ENCODE measurements at regions not wholly inside any gene's neighbourhood (a gene's known extent, or its start where the extent isn't known, plus 50 kb on each side); places are given as distances from the start of the nearest gene placed in this dataset.

DNA sequence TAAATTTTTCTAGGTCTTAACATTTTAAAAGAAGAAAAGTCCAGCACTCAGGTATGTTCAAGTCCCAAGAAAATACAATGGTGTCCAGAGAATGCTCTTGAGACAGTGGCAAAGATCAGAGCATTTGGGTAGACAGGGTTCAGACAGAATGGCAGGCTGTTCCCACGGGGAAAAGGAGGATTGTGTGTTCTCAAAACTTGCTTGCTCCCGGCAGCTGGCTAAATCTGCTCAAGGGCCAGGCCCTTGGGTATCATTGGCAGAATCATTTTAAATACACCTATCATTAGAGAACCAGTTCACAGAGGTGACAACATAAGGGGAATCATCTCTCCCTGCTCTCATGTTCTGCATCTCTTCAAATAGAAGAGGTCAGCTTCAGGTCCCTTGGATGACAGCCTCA lies 456.3 kb downstream of the DTHD1 start:
- DNase-seq, result no peak

DNA sequence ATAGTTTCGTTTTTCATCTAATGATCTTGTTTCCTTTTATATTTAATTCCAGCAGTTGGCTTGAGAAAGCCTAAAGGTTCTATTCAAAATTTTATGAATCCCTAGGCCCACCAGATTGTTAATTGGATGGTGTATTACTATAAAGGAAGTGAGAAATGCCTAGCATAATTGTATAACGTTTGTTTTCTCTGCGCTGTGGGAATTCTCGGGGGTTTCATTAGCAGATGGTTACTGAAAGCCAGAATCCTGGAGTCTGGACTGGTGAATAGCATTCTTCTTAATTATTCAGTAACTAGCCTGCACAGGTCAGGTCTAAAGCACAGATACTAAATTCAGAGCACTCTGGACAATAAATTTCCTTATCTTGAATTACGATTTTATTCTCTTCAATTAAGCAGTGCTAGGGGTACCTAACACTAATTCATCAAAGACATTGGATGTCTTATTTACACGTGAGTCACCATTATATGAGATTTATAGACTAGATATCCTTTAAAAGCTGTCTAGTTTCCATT lies 459.4 kb downstream of the DTHD1 start:
- no peak for DNase-seq

DNA sequence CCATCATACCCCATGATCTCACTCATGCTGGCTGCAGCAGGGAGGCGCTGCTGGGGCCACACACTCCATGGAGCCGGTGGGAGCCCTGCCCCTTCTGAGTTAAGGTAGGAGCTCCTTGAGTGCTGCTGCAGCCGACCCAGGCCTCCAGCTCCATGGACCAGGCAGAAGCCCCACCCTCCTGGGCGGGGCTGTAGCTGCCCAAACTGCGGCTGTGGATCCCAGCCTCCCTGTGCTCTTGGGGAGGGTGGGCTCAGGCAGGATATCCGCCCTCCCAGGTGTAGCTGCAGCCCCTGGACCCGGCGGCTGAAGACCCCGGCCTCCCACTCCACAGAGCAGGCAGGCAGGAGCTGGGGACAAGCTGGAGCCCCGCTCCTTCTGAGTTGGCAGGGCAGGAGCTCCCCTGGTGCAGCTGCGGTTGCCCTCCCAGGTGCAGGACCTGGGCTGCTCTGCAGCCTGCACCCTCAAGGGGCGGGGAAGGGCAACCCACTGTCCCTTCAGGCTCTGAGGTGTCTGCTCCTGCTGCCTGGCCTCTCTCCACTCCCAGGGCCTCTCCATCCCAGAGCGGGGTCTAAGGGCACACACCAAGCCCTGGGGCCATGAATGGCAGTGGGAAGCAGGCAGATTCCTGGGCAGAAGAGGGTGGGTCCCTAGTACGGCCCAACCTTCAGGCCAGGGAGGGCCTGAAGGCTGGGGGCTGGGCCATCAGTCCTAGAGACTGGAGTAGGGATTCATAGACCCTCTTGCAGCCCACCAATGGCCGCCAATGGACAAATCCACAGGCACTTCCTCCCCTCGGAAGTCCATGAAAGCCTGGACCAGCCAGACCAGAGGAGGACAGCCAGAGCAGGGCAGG lies 466.1 kb downstream of the DTHD1 start:
- no peak for DNase-seq

DNA sequence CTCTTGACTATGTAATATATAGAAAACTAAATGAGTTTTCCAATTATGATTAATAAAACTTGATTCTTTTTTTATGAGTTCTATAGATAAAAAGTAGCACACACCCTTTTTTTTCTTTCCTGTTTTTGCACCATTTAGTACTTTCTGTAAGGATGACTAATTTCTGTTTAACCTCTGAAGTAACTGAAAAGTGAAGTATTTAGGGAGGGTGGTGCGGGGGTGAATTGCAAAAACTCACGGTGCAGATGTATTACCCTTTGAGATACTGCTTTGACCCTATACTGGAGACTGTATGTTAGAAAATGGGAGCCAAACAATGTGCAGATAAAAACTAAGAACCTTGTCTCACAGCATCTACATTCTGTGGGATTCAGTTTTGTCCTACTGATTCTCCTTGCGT lies 471.6 kb downstream of the DTHD1 start:
- no peak for DNase-seq

DNA sequence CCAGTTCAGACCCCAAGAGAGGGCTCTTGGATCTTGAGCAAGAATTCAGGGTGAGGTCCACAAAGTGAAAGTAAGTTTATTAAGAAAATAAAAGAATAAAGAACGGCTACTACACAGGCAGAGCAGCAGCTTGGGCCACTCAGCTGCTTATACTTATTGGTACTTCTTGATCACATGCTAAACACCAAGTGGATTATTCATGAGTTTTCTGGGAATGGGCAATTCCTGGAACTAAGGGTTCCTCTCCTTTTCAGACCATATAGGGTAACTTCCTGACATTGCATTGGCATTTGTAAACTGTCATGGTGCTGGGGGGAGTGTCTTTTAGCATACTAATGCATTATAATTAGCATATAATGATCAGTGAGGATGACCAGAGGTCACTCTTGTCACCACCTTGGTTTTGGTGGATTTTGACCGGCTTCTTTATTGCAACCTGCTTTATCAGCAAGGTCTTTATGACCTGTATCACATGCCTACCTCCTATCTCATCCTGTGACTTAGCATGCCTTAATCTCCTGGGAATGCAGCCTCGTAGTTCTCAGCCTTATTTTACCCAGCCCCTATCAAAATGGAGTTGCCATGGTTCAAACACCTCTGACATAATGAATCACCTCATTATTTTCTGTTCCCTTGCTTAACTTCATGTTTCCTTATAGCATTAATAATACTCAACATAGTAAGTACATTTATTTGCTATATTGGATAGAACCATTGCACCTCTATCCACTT lies 476.3 kb downstream of the DTHD1 start:
- DNase-seq, result no peak

DNA sequence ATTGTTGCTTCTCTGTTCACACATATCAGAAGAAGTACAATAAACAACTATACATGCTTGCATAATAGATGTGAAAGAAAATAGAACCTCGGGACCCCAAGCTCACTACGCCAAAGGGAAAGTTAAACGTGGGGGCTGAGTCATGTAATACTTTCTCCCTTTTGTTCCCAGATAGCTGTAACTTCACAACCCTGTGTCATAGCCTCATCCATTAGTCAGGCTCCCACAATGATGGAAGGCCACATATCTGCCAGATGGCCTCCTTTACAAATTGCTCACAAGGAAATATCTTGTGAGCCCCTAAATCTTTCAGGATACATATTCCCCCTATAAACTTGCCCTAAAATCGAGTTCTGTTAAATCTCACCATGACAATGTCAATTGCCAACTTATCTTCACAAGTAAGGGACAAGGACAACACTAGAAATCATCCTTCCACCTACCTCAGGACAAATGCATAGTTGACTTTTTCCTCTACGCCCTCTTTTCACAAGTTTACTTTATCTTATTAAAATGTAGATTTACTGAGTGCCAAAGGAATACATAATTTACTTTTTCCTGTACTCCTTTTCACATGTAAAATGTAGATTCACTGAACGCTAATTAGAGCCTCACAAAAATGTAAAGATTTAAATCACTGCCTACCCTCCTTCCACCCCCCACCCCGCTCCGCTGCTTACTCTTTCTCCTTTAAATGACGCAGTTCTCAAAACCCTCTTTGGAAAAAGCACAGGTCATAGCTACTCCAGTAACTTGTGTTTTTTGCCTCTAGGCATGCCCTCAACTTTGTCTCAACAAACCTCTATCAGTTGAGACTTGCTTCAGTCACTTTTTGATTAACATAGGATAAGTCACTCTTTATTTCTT lies 477.1 kb downstream of the DTHD1 start:
- DNase-seq, result no peak

DNA sequence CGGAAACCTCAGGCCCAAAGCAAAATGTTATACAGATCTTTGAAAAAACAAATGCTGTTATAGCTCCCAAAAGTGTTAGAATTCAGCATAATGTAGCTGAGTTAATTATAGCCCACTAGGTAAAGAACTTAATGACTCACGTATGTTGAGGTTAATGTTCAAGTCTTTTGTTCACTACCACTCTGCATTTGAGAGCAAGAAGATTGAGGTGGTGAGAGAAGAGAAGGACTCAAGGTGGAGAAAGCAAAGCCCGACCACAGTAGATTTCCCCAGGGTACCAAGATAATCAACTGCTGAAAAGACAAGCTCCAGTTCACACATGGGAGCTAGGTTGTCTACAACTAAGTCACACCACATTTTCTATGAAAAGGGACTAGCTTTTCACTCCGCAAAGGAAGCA lies 480.2 kb downstream of the DTHD1 start:
- no peak for DNase-seq

DNA sequence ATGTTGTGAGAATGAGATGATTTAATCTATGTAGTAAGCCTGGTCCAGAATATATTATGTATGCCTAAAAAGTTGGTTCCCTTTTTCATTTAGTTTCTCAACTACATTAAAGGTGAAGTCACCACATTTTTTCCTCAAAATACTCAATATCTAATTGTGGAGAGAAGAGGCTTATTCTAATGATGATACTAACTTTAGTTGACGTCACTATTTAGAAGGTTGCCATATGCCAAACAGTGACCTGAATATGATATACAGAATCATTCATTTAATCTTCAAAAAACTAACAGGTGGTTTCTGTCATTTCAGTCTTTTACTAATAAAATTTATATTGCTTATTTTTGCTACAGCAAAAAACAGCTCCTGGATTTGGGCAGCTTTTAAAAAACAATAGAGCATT lies 480.7 kb upstream of the NWD2 start:
- DNase-seq, result no peak

DNA sequence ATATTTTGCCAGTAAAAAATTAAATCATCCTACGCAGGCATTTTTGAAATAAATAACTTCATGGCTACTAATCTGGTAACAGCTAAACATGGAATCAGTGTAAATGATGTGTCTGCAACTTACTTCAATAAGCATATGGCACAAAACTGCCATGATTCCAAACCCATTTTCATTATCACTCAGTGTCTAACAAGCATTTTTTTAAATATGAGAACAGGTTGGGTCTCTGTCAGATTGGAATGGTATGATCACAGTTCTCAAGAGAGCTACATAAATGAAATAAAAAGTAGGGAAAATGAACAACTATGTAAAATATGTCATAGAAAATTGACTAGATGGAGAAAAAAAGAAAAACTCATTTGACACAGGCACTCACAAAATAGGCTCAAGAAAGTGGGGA lies 476.9 kb upstream of the NWD2 start:
- no peak for DNase-seq

DNA sequence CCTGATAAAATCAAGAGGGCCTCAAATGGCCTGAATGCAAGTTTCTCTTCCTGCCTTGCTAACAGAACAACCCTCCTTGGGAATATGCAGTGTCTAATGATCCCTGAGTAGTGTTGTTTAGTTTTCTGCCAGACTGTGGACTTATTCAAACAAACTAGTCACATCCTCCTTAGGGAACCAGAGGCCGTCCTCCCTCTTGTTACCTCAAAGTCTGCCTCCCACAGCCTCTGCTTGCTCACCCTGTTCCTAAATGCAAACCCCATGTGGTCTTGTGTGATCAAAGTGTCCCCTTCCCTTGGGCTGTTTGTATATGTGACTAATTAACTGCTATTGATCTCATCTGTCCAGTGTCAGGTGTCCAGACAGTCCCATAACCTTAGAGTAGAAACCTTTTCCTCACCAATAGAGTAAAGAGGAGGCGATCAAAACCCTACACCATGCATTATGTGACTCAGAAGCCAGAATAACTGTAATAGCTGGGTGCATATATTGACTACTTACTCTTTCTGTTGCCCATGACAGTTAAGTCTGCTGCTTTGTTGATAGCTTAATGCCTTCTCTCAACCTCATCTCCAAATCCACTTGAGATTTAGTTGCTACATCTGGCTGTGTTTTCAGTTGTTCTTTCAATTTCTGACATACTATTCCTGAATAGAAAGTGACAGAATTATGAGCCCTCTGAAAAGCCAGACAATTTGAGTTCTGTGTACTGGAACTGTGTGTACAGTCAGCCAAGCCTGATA lies 473.0 kb upstream of the NWD2 start:
- DNase-seq, result no peak

DNA sequence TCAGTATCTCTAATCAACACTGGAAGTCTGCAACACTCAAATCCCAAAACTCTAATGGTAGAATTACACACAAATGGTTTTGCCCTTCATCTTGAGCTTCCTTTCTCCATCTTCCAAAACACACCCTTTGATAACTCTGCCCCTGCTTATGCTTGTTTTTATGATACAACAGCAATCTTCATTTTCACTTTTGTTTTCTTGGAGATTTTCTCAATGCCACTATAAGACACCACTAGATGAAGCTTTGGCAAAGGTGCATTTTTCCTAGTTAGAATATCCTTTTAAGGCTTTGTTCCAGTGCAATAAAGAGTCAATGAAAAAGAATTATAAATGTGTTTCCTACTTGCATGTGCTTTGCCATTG lies 472.4 kb upstream of the NWD2 start:
- DNase-seq, result no peak

DNA sequence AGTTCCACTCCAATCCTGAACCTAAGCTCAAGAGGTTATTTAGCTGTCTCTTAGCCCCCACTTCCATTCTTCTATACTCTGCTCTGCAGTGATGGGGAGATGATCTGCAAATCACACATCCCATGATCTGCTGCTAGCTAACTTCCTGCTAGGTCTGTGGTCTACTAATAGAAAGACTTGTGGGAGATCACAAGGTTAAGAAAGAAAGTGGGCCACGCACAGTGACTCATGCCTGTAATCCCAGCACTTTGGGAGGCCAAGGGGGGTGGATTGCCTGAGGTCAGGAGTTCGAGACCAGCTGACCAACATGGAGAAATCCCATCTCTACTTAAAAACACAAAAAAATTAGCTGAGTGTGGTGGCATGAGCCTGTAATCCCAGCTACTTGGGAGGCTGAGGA lies 471.1 kb upstream of the NWD2 start:
- peak in 1 of 2 experiments; percentile 9 for DNase-seq

DNA sequence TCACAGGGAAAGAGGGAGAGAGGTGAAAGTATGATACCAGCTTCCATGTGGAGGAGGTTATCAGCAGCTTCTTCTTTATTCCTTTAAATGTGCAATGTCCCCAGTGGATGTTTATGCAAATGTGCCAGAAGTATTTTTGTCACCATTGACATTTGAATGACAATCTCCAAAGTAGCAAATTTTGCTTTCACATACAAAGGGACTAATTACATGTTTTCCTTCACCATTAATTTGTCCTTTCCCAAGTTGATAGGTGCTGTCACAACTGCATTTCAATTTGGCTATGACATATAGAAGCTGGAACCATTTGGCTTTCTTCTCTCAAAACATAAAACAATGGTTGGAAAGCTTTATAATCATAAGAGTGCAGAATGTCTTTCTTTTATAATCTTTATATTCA lies 469.0 kb upstream of the NWD2 start:
- no peak for DNase-seq

DNA sequence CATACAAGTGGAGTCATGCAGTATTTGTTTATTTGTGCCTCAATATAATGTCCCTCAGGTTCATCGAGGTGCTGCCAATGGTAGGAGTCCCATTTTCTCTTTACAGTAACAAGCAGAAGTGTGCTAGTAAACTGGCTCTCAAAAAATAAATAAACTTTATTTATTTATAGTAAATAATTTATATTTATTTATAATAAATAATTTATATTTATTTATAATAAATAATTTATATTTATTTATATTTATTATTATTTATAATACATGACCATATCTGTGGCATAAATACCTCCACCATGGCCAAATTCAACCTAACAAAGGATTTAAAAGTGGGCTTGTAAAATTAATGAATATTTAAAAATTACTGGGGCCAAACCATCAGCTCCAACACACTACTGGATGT lies 464.9 kb upstream of the NWD2 start:
- DNase-seq, result no peak

DNA sequence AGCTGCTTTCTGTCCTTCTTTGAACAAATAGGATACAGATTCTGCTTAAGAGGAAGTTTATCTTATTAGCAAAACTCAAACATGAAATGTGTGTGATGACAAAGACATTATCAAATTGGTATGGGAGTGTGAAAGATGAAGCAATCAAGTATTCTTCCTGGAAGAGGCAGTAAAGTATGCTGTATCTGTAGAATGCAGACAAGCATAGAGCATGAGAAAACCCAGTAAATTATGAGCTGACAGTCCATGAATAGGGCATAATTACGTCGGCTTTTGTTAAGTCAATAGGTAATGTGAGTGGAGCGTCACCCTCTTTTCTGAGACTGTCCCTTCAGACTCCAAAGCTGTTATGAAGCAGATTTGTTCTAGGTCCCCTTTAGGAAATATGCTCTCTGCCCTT lies 458.6 kb upstream of the NWD2 start:
- no peak for DNase-seq

DNA sequence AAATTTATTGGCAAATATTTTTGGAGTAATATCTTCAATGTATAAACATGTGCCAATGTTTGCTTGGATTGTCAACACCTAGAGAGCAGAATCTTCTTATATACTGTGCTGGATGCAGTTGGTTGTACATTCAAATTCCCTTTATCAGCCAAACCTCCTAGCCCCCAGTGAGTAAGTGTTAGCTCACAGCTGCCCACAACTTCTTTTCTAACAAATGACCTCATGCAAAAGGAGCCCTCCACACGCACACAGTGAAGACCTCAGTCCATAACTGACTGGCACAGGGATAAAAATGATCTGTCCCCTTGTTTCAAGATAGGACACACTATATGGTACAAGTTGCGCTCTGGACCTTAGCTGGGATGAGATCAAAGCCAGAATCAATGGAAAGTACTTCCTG lies 458.0 kb upstream of the NWD2 start:
- DNase-seq, result no peak

DNA sequence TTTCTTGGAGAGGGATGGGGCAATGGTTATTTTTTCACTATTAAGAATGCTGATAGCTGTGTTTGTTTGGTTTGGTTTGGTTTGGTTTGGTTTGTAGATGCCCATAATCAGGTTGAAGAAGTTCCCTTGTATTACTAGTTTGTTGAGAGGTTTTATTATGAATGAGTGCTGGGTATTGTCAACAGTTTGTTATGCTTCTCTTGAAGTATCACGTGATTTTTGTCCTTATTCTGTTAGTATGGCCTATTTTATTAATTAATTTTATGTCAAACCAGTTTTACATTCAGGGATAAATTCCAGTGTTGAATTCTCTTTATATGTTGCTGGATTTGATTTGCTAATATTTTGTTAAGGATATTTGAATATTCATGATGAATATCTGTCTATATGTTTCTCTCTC lies 449.8 kb upstream of the NWD2 start:
- no peak for DNase-seq

DNA sequence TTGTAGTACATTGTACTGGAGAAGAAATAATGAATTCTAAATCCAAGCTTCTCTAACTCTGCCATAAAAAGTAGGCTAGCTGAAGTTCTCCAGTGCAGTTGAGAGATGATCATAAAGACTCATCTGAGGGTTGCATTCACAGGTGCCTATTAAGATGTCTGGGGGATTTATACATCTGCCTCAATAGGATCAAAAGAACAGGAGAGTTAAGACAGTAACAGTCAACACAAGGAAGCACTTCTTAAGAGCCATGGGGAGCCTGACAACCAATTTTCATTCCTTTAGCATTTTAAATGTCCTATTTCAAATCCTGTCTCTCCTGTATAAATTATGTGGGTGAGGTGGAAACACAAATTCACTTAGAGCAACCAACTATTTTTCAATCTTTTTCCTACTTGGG lies 432.4 kb upstream of the NWD2 start:
- DNase-seq, result no peak

DNA sequence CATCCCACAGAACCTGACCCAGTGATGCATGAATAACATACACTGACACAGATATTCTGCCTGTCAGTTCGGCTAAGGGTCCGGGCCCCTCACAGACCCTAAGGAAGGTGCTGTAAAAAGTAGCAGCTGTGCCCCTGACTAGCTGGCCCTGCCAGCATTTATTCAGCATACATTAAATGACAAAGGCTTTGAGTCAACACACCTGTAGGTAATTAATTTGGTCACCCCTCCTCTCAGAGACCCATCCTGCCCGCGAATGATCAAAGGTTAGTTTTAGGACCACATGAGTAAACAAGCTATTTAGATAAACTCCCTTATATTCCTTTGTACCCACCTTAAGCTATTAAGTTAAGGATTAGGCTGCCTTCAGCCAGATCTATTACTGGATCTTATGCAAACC lies 429.0 kb upstream of the NWD2 start:
- no peak for DNase-seq

DNA sequence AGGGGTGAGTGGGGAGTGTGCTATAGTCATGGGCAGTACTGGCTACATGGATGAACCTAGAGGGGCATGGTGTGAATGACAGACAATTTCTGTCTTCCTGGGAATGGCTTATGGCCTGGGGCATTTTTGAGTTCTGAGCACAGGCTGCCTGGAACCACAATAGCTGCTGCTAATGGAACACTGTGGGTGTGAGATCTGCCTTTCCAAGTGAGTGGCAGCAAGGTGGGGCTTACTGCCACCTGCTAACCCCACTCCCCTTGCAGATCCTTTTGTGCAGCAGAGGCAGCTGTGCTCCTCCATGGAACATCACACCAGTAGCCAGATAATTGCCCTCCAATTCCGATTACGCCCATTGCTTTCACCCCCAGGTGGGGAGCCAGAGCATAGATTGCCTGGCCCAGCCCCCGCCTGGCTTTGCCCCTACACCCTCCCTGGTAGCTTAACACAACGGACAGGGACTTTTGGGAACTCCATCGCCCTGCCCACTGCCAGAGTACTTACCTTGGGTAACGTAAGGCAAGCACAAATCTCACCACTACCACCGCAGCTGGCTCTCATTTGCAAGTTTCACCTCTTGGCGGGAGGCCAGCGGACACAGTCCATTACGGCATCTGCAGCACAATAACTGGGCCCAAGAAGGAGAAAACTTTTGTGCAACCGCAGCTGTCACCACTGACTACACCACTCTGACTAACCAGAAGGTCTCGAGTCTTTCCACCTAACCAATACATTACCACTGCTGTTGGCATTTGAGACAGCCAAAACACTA lies 421.2 kb upstream of the NWD2 start:
- no peak for DNase-seq

DNA sequence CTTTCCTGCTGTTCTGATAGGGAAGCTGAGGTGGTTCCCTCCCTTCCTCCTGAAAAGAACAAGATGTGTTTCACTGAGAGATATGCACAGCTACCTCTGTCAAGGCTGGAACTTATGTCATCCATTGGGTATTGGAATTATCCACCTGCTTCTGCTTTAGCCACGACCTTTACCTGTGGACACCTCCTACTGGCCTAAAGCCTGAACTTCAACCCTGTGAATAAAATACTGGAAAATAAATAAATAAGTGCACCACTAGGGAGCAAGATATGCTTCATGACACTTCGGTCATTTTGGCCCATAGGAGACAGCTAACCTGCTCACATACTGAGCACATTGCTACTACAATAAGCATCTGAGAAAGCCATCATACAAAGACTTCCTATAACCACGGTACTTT lies 419.9 kb upstream of the NWD2 start:
- DNase-seq, result peak in 1 of 2 experiments; percentile 3

DNA sequence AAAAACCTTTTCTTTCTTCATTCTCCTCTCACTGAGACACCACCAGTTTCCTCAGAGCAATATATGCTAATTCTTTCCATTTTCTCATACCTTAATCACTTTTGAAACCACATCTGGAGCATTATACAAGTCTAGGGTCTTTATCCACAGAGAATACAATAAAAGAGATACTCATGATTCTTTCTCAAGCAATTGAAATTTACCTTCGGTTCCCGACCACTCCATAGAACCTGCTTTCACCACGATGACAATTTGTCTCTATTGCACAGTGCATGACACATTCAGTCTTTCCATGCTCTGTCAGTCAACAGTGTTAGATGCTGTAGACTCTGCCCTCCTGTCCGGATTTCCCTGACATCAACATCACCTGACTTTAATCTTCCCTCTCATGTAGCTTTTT lies 409.3 kb upstream of the NWD2 start:
- no peak for DNase-seq
